ENCODE measurements at regions not wholly inside any gene's neighbourhood (a gene's known extent, or its start where the extent isn't known, plus 50 kb on each side); places are given as distances from the start of the nearest gene placed in this dataset.

DNA sequence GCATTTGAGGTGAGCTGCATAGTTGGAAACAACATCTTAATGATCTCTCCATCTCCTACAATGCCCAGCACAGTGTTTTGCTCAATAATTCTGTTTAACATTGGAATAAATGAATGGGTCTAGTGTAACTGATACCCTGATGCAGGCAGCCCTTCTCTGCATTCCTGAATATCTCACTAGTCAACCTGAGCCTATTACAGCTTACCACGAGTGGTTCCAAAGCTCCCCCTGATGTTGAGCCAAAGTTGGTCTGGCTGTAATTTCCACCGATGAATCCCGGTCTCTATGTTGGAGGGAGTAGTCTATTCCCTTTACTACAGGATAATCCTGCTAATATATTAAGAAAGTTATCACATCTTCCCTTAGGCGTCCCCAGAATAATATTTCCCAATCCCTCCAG, 63.8 kb downstream of the ZBTB18 start:
- Histone ChIP-seq H3K4me1 (peaks cover 0 to 14% (median 8%) of the 10 kb centered on the region in 4 donors), H3K36me3 (no peaks in the 10 kb centered on the region), H3K4me3 (no peak overlapping the region), H3K9me3 (no peaks in the 10 kb centered on the region), H3K27ac (replicated peaks in 1 of 4) (no peak overlapping the region), H3K27me3 (peaks cover 0 to 11% (median 0%) of the 10 kb centered on the region in 4 donors)
- no peak for DNase-seq (ENCODE audit: extremely low spot score)
- no peak for TF ChIP-seq EP300 (IDR thresholded peaks at IDR 0.05)
- no peak for TF ChIP-seq CTCF (IDR thresholded peaks at IDR 0.05)
- TF ChIP-seq POLR2AphosphoS5 (IDR thresholded peaks at IDR 0.05), result no peak
- no peak for TF ChIP-seq POLR2A (IDR thresholded peaks at IDR 0.05; ENCODE audit: low read depth)
- intact Hi-C loops (cut with DNase I), result no loop called here
- WGBS, result 76% methylated on average over 4 of the region's 4 CpGs

GRCh38 chr1:244116946-244117345, 65.9 kb downstream of the ZBTB18 start:
- peaks cover 0 to 14% (median 8%) of the 10 kb centered on the region in 4 donors for H3K4me1 ChIP-seq
- no peaks in the 10 kb centered on the region for H3K36me3 ChIP-seq
- intact Hi-C loops (cut with DNase I), result no loop called here
- no peak overlapping the region for H3K4me3 ChIP-seq
- TF ChIP-seq POLR2AphosphoS5 (IDR thresholded peaks at IDR 0.05), result no peak
- no peak for TF ChIP-seq EP300 (IDR thresholded peaks at IDR 0.05)
- DNase-seq (ENCODE audit: extremely low spot score), result no peak
- 97% methylated on average over 3 of the region's 3 CpGs for WGBS
- no peaks in the 10 kb centered on the region for H3K9me3 ChIP-seq
- H3K27ac ChIP-seq (replicated peaks in 1 of 4), result no peak overlapping the region
- peaks cover 0 to 11% (median 0%) of the 10 kb centered on the region in 4 donors for H3K27me3 ChIP-seq

- no peak for DNase-seq (ENCODE audit: extremely low spot score)
- H3K9me3 ChIP-seq, result no peaks in the 10 kb centered on the region
- peaks cover 0 to 3% (median 0%) of the 10 kb centered on the region in 4 donors for H3K4me1 ChIP-seq
- 66% methylated on average over 16 of the region's 16 CpGs for WGBS
- H3K27me3 ChIP-seq, result peaks cover 0 to 11% (median 0%) of the 10 kb centered on the region in 4 donors
- TF ChIP-seq CTCF (IDR thresholded peaks at IDR 0.05) (no peak), POLR2AphosphoS5 (IDR thresholded peaks at IDR 0.05) (no peak), POLR2A (IDR thresholded peaks at IDR 0.05; ENCODE audit: low read depth) (no peak), EP300 (IDR thresholded peaks at IDR 0.05) (no peak)
- no peak overlapping the region for H3K27ac ChIP-seq (replicated peaks in 1 of 4)
- H3K36me3 ChIP-seq, result no peaks in the 10 kb centered on the region
- intact Hi-C loops (cut with DNase I), result no loop called here
- H3K4me3 ChIP-seq, result no peak overlapping the region
Measured at GRCh38 chr1:244118109-244118761, 67.2 kb downstream of the ZBTB18 start.

- no peak for DNase-seq (ENCODE audit: extremely low spot score)
- Histone ChIP-seq H3K4me1 (no peaks in the 10 kb centered on the region), H3K4me3 (no peak overlapping the region), H3K9me3 (peaks cover 0 to 8% (median 0%) of the 10 kb centered on the region in 4 donors), H3K27ac (replicated peaks in 1 of 4) (no peak overlapping the region), H3K27me3 (no peaks in the 10 kb centered on the region), H3K36me3 (no peaks in the 10 kb centered on the region)
- WGBS, result 73% methylated on average over 6 of the region's 6 CpGs
- intact Hi-C loops (cut with DNase I), result no loop called here
- no peak for TF ChIP-seq POLR2A (IDR thresholded peaks at IDR 0.05; ENCODE audit: low read depth)
- TF ChIP-seq CTCF (IDR thresholded peaks at IDR 0.05), result no peak
- no peak for TF ChIP-seq POLR2AphosphoS5 (IDR thresholded peaks at IDR 0.05)
- TF ChIP-seq EP300 (IDR thresholded peaks at IDR 0.05), result no peak
Measured at GRCh38 chr1:244128591-244129383, 77.7 kb downstream of the ZBTB18 start.

GRCh38 chr1:244137276-244137675, 86.2 kb downstream of the ZBTB18 start:
- no peaks in the 10 kb centered on the region for H3K36me3 ChIP-seq
- no peak for DNase-seq (ENCODE audit: extremely low spot score)
- no peaks in the 10 kb centered on the region for H3K9me3 ChIP-seq
- no peak overlapping the region for H3K4me3 ChIP-seq
- WGBS, result 64% methylated on average over 2 of the region's 2 CpGs
- TF ChIP-seq POLR2A (IDR thresholded peaks at IDR 0.05; ENCODE audit: low read depth), result no peak
- no peak for TF ChIP-seq CTCF (IDR thresholded peaks at IDR 0.05)
- no peak for TF ChIP-seq POLR2AphosphoS5 (IDR thresholded peaks at IDR 0.05)
- TF ChIP-seq EP300 (IDR thresholded peaks at IDR 0.05), result no peak
- H3K4me1 ChIP-seq, result no peaks in the 10 kb centered on the region
- no peak overlapping the region for H3K27ac ChIP-seq (replicated peaks in 1 of 4)
- H3K27me3 ChIP-seq, result no peaks in the 10 kb centered on the region
- intact Hi-C loops (cut with DNase I), result no loop called here

Measured in esophagus muscularis mucosa (tissue), 4 donors.